ENCODE measurements at regions not wholly inside any gene's neighbourhood (a gene's known extent, or its start where the extent isn't known, plus 50 kb on each side); places are given as distances from the start of the nearest gene placed in this dataset.
"Not testable (repeated sequence)": the region's sequence is repeated elsewhere in the genome, so short reads cannot be mapped to it uniquely, and the experiment has no call there.

GRCh38 chr16:76612497-76612896 lies 335.3 kb downstream of the CNTNAP4 start:
- DNase-seq (ENCODE audit: low spot score) = no peak

DNA sequence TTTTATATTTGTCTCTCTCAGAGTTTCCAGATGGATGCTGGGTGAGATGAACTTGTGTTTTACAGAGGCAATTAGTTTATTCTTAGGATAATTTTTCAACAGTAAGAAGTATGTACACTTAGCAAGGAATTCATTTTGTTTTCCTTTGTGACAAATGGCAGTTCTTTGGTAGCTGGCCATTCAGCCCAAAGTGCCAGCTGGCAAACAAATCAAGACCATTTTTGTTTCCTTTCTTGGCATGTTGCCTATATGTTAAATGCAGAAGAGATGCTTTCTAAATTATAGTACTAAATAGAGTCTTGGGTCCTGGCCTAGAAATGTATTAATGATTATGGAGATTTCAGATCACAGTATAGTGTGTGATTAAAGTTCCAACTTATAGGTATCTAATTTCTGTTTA lies 337.1 kb downstream of the CNTNAP4 start:
- no peak for DNase-seq (ENCODE audit: low spot score)

DNA sequence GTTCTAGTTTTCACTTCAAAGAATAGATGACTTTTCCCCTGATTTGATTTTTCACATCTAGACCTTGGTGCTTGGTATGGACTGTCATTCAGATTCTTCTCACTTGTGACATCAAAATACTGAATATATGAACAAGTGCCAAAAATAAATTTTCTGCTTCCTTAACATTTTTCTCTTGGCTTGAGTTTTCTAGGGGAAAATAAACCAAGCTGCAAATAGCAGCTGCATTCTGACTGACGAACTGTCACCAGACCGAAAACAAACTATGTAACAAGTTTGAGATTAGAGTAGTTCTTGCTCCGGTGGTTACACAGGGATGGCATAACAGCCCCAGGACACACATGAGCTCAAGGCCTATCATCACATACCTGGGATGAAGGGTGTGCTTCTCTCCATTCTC lies 345.7 kb downstream of the CNTNAP4 start:
- no peak for DNase-seq (ENCODE audit: low spot score)

DNA sequence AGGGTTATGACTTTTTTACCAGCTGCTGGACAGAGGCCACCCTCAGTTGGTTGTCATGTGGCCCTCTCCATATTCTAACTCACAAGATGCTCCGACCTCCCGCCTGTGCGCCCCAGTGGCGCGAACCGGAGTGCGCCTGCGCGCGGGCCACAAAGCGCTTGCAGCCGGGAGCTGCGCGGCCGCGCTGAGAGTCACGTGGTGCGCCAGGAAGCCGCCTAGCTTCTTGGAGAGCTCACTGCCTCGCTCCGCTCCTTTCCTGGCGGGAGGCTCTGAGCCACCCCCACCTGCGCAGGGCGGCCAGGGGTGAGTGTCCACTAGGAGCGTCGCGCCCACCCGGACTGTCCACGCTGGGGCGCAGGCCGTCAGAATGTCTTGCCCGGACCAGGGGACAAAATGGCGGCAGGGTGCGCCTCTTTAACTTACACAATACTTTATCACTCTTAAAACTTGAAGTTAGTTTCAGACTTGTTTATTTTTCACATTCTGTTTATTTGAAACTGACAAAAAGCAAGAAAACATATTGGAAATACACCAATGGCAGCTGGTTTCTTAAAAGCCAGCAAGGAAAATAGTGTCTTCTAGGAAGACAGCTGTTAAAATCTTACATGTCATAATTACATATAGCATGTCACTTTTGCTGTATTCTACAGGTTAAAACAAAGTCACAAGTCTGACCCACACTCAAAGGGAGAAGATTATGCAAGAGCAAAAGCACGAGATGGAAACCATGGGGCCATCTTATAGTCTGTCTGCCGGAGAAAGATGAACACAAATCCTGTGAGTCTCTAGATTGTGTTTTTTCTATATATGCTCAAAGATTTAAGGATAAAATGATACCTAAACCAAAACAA lies 357.9 kb downstream of the CNTNAP4 start:
- DNase-seq (ENCODE audit: low spot score) = no peak

GRCh38 chr16:76639685-76640289 lies 362.6 kb downstream of the CNTNAP4 start:
- DNase-seq (ENCODE audit: low spot score) = no peak

GRCh38 chr16:76650582-76650981 lies 373.4 kb downstream of the CNTNAP4 start:
- no peak for DNase-seq (ENCODE audit: low spot score)

- peak; percentile 40 for DNase-seq (ENCODE audit: low spot score)
These were observed 376.3 kb downstream of the CNTNAP4 start for GRCh38 chr16:76653390-76654026.

- DNase-seq (ENCODE audit: low spot score) = no peak
These were observed 377.1 kb downstream of the CNTNAP4 start for GRCh38 chr16:76654088-76654820.

GRCh38 chr16:76656994-76657393 lies 379.8 kb downstream of the CNTNAP4 start:
- no peak for DNase-seq (ENCODE audit: low spot score)

DNA sequence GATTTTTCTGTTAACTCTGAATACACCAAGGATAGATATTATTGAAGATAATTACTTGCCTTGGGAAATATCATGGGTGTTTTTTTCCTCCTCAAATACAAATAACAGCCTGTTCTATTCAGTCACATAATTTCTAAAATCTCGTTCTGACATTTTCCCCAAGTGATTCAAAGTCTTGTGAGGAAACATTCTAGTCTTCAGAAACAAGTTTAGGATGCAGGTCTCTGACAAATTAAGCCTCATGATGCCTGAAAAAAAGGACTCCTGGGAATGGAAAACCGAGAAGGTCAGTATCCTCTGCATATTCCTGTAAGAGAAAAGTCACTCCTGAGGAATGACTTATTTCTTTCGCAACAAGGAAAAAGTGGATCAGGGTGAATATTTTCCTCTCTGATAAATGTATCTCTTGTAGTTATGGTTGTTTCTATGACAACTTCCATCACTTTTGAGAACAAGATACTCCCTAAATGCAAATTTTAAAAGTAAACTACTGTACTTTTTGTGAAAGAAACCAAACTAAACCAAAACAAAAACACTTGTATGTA lies 384.6 kb downstream of the CNTNAP4 start:
- no peak for DNase-seq (ENCODE audit: low spot score)

GRCh38 chr16:76665571-76666275 lies 388.5 kb downstream of the CNTNAP4 start:
- DNase-seq (ENCODE audit: low spot score) = no peak

DNA sequence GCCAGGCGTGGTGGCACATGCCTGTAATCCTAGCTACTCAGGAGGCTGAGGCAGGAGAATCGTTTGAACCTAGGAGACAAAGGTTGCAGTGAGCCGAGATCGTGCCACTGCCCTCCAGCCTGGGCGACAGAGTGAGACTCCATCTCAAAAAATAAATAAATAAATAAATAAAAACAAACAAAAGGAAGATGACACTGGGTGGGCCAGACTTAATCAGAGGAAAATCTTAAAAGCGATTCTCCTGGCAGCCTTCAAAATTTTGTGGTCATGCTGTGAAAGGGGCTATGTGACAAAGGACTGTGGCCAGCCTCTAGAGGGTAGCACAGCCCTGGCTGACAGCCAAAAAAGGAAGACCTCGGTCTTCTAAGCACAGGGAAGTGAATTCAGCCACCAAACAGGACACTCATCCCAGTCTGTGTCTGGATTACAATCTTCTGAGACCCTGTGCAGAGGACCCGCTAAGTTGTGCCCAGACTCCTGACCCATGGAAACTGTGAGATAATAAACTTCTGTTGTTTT lies 391.1 kb downstream of the CNTNAP4 start:
- no peak for DNase-seq (ENCODE audit: low spot score)

GRCh38 chr16:76669288-76669687 lies 392.1 kb downstream of the CNTNAP4 start:
- no peak for DNase-seq (ENCODE audit: low spot score)

DNA sequence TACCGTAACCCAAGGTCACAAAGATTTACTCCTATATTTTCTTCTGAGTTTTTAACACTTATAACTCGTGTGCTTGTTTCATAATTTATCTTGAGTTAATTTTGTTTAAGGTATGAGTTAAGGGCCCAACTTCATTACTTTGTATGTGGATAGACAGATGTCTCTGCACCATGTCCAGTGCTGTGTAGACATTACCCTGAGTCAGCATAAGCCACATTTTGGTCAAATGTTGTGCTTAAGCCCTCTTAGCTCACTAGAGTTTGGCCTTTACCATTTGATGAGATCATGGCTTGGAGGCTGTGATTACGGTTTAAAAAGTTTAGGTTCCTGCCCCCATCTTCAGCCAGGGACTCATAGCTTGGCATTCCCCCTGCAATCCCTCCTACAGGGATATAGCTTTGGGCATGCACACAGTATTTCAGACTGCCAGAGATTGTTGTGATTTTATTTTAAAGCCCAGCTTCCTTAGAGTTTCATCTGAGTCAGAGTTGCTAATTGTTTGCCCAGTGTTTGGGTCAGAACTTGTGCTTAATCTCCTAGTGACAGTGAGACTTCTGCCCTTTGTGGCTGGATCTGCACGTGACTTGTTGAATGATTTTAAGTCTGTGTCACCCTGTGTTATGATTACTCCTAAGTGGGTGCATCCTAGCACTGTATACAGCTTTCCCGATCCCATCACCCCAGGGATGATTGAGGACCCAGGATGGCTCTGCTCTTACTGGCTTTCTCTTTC lies 393.1 kb downstream of the CNTNAP4 start:
- DNase-seq (ENCODE audit: low spot score) = no peak

DNA sequence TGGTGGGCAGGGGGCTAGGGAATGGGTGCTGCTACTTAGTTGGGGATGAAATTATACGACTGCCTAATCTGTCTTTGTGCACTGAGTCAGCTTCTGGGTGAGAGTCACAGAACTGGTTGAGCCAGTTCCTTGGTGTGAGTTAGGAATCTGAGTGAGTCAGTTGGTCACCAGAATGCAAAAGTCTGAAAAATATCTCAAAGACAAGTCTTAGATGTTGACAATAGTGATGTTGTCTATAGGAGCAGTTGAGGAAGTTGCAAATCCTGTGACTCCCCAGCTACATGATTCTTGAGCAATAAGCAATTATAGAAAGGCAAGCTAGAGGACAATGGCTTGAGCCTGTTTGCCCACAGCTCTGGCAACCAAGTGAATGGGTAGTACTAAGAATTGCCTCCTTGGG lies 399.2 kb downstream of the CNTNAP4 start:
- peak; percentile 28 for DNase-seq (ENCODE audit: low spot score)

DNA sequence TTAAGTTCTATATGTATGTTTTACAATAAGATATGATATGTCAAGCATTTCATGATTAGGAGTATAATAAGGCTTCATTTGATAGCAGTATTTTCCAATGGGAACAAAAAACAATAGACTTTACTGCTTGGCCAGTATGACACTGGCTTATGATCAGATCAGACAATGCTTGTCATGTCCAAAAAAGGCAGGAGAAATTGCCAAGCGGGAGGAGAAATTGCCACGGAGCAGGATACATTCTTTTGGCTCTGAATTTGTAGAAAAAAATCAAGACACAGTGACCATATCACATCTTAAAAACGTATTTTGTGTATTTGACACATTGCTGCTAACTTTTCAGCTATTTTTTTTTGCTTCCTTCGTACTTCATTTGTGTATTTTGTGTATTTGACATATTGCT lies 404.1 kb downstream of the CNTNAP4 start:
- no peak for DNase-seq (ENCODE audit: low spot score)

GRCh38 chr16:76683051-76683450 lies 405.9 kb downstream of the CNTNAP4 start:
- no peak for DNase-seq (ENCODE audit: low spot score)

GRCh38 chr16:76696876-76697275 lies 419.7 kb downstream of the CNTNAP4 start:
- no peak for DNase-seq (ENCODE audit: low spot score)

GRCh38 chr16:76705892-76706291 lies 428.7 kb downstream of the CNTNAP4 start:
- DNase-seq (ENCODE audit: low spot score) = no peak

DNA sequence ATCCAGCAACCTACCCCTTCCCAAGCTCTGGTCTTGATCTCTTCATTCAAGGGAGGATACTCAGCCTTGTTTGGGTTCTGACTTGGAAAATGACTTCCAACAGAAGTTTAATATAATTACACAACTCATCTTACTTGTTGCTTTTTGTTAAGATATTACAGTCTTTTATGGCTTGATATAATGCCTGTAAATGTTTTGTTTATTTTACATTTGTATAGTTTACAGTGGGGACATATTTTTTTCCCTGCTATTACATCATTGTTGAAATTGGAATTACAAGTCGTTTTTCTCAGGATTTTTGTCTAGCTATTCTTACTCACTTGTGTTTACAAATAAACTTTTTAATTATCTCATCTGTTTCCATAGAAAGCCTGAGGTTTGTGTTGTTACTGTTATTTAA lies 436.0 kb downstream of the CNTNAP4 start:
- no peak for DNase-seq (ENCODE audit: low spot score)

DNA sequence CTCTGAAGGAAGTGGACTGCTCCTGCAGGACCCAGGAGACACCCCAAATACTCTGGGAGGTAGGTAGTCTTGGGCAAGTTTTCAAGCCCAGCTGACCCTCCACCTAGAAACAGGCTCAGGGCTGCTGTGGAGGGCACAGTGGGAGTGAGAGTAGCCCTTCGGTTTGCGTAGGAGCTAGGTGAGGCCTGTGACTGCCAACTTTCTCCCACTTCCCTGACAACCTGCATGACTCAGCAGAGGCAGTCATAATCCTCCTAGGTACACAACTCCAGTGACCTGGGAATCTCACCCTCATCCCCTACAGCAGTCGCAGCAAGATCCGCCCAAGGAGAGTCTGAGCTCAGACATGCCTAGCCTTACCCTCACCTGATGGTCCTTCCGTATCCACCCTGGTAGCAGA lies 439.1 kb downstream of the CNTNAP4 start:
- DNase-seq (ENCODE audit: low spot score) = not testable (repeated sequence)
